ENCODE measurements at regions not wholly inside any gene's neighbourhood (a gene's known extent, or its start where the extent isn't known, plus 50 kb on each side); places are given as distances from the start of the nearest gene placed in this dataset.
A peak's percentile ranks its signal among the peaks of the same experiment; 100 is the strongest.

- DNase-seq, result peak; percentile 42
Measured at GRCh38 chr6:82013561-82014530, 233.7 kb downstream of the IBTK start.

- DNase-seq, result no peak
Measured at GRCh38 chr6:82006027-82006738, 241.4 kb downstream of the IBTK start.

DNA sequence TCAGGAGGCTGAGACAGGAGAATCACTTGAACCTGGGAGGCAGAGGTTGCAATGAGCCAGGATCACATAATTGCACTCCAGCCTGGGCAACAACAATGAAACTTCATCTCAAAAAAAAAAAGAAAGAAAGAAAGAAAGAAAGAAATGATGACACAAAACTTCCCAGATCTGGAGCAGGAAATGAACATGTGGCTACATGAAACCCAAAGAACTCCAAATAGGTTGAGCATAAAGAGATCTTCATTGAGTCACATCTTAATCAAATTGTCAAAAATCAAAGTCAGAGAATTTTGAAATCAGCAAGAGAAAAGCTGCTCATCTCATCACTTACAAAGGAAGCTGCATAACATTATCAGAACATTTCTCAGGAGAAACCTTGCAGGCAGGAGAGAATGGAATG, 247.0 kb downstream of the IBTK start:
- no peak for DNase-seq

- no peak for DNase-seq
Measured at GRCh38 chr6:81999826-82000225, 247.3 kb upstream of the TENT5A start.

GRCh38 chr6:81999270-81999669, 246.8 kb upstream of the TENT5A start:
- no peak for DNase-seq

DNA sequence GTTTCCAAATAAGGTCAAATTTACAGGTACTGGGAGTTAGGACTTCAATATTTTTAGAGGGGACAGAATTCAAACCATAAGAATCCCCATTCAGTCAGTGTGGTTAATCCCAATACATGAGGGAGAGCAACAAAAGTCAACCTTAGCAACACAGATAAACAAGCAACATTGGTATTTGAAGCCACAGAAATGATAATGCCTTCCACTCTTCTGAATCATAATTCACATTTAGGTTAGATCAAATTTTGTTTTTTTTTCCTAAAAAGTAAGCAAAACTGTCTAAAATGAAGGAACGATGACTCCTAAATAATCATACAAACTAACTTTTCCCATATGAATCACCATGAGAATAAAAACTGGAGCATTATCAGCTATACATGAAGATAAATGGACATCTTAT, 246.0 kb upstream of the TENT5A start:
- DNase-seq, result no peak

- no peak for DNase-seq
Measured at GRCh38 chr6:81997090-81997926, 244.8 kb upstream of the TENT5A start.

DNA sequence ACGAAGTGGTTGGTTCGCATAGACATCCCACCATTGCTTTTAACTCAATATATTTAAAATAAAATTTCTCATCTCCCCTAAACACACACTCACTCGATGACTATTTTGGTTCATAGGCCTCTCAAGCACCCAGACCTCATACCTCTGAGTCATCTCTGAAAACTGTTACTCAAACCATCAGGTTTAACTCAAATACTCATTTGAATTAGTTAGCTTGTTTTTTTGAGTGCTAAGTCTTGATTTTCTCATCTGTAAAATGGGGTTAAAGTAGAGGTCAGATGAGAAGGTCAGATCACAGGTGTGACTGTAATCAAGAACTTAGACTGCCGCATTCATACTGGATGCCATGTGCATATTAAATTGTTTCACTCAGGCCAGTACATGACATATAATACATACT, 243.9 kb upstream of the TENT5A start:
- DNase-seq, result no peak

GRCh38 chr6:81995548-81996289, 243.2 kb upstream of the TENT5A start:
- DNase-seq, result no peak

DNA sequence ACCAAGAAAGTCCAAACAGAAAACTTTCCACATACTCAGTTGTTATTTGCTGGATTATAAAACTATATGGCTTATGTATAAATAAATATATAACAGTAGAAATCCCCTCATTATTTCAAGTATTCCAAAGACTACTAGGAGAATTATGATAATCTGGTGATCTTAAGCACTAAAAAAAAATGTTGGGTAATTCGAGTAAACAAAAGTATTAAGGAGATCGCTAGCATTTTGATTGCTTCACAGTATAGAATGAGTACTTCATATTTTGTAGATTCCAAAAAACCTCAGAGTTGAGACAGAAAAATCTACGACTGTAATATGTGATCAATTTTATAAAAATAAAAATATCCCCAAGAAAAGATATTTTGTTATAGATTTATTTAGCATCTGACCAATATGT, 236.4 kb upstream of the TENT5A start:
- DNase-seq, result no peak

GRCh38 chr6:81988446-81988845, 236.0 kb upstream of the TENT5A start:
- no peak for DNase-seq

DNA sequence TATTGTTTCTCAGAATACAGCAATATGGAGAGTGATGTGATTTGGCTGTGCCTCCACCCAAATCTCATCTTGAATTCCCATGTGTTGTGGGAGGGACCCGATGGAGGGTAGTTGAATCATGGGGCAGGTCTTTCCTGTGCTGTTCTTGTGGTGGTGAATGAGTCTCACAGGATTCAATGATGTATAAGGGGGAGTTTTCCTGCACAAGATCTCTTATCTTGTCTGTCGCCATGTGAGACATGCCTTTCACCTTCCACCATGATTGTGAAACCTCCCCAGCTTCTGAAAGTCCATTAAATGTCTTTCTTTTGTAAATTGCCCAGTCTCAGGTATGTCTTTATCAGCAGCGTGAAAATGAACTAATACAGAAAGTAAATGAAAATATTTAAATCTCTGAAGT, 234.8 kb upstream of the TENT5A start:
- DNase-seq, result no peak

GRCh38 chr6:81985191-81985590, 232.7 kb upstream of the TENT5A start:
- DNase-seq, result no peak

GRCh38 chr6:81984599-81984998, 232.1 kb upstream of the TENT5A start:
- no peak for DNase-seq

- no peak for DNase-seq
Measured at GRCh38 chr6:81981812-81982211, 229.3 kb upstream of the TENT5A start.

- DNase-seq, result no peak
Measured at GRCh38 chr6:81979767-81980166, 227.3 kb upstream of the TENT5A start.

DNA sequence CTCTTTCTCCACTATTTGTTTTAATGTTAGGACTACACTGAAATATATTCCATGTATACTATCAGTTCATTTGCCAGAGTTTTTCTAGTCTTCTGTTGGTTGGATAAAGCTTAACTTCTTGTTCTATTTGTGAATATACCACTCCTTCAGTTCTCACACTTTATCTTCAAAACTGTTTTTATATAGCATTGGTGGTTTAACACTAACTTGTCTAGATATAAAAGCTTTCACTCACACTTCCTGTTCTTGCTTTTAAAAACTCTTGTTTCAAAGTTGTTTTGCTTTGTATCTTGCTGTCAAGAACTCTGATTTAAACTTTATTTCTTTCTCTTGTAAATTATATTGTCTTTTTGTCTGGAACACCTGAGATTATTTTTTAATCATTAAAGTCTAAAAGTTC, 226.8 kb upstream of the TENT5A start:
- DNase-seq, result no peak

DNA sequence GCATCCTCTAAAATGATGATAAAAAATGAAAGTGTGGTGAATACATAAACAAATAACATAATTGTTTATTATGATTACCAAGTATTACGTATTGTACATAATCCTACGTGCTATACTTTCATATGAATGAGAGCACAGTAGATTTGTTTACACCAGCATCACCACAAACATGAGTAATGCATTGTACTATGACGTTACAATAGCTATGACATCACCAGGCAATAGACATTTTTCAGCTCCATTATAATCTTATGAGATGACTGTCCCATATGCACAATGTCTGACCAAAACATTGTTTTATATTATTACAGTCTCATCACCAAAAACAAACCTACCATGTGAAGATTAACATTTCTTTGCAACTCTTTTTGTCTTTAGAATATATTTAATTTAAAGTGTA, 225.7 kb upstream of the TENT5A start:
- DNase-seq, result no peak

DNA sequence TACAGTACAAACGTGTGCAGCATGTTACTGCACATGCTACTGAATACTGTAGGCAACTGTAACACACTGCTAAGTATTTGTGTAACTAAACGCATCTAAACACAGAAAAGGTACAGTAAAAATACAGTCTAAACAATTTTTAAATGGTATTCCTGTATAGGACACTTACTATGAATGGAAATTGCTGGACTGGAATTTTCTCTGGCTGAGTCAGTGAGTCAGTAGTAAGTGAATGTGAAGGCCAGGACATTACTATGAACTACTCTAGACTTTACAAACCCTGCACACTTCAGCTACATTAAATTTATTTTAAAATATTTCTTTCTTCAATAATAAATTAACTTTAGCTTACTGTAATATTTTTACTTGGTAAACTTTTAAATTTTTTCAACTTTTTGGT, 225.0 kb upstream of the TENT5A start:
- DNase-seq, result no peak

DNA sequence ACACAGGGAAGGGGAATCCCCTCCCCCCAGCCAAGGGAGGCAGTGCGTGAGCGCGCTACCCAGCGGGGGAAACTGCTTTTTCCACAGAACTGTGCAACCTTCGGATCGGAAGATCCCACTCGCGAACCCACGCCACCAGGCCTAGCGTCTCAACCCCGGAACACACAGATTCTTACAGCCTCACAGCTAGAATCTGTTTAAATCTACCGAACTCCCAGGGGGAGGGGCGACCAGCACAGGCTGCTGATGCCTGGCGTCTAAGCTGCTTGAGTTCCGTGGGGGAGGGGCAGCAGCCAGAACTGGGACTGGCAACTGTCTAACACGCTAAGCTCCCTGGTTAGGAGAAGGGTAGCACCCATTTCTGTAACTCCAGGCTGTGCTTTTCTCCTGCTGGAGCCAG, 217.3 kb upstream of the TENT5A start:
- no peak for DNase-seq

GRCh38 chr6:81969011-81969410, 216.5 kb upstream of the TENT5A start:
- DNase-seq, result no peak

- DNase-seq, result no peak
Measured at GRCh38 chr6:81966968-81967367, 214.5 kb upstream of the TENT5A start.

GRCh38 chr6:81962198-81962597, 209.7 kb upstream of the TENT5A start:
- DNase-seq, result no peak
